ENCODE measurements at regions not wholly inside any gene's neighbourhood (a gene's known extent, or its start where the extent isn't known, plus 50 kb on each side); places are given as distances from the start of the nearest gene placed in this dataset.

- Histone ChIP-seq H3K27ac (replicated peaks) (no peak overlapping the region), H3K27me3 (ENCODE audit: insufficient read depth, poor library complexity, severe bottlenecking) (no peaks in the 10 kb centered on the region), H3K4me3 (replicated peaks; ENCODE audit: insufficient read depth, low read length) (no peak overlapping the region)
- no peak for DNase-seq (ENCODE audit: low read depth in 1 of 2, low spot score in 1 of 2)
- TF ChIP-seq REST (IDR thresholded peaks at IDR 0.05; ENCODE audit: insufficient replicate concordance, low read depth) (no peak), CTCF (IDR thresholded peaks at IDR 0.05; ENCODE audit: insufficient read depth, low read length) (no peak), SPI1 (IDR thresholded peaks at IDR 0.05; ENCODE audit: borderline replicate concordance, low read depth) (no peak), POLR2AphosphoS5 (IDR thresholded peaks at IDR 0.05; ENCODE audit: low read depth) (no peak), GABPA (IDR thresholded peaks at IDR 0.05; ENCODE audit: low read depth) (no peak)
Observed at GRCh38 chr1:60898413-60898812, 183.9 kb upstream of the NFIA start.

- no peak overlapping the region for H3K4me3 ChIP-seq (replicated peaks; ENCODE audit: insufficient read depth, low read length)
- no peak for TF ChIP-seq SPI1 (IDR thresholded peaks at IDR 0.05; ENCODE audit: borderline replicate concordance, low read depth)
- no peak for TF ChIP-seq REST (IDR thresholded peaks at IDR 0.05; ENCODE audit: insufficient replicate concordance, low read depth)
- no peak for TF ChIP-seq GABPA (IDR thresholded peaks at IDR 0.05; ENCODE audit: low read depth)
- no peak for TF ChIP-seq POLR2AphosphoS5 (IDR thresholded peaks at IDR 0.05; ENCODE audit: low read depth)
- TF ChIP-seq CTCF (IDR thresholded peaks at IDR 0.05; ENCODE audit: insufficient read depth, low read length): no peak
- no peaks in the 10 kb centered on the region for H3K27me3 ChIP-seq (ENCODE audit: insufficient read depth, poor library complexity, severe bottlenecking)
Observed at GRCh38 chr1:60896701-60897363, 185.5 kb upstream of the NFIA start.

GRCh38 chr1:60895701-60896100 is 186.7 kb upstream of the NFIA start:
- H3K27me3 ChIP-seq (ENCODE audit: insufficient read depth, poor library complexity, severe bottlenecking): no peaks in the 10 kb centered on the region
- H3K27ac ChIP-seq (replicated peaks): no peak overlapping the region
- no peak for DNase-seq (ENCODE audit: low read depth in 1 of 2, low spot score in 1 of 2)
- H3K4me3 ChIP-seq (replicated peaks; ENCODE audit: insufficient read depth, low read length): no peak overlapping the region
- TF ChIP-seq REST (IDR thresholded peaks at IDR 0.05; ENCODE audit: insufficient replicate concordance, low read depth) (no peak), POLR2AphosphoS5 (IDR thresholded peaks at IDR 0.05; ENCODE audit: low read depth) (no peak), GABPA (IDR thresholded peaks at IDR 0.05; ENCODE audit: low read depth) (no peak), SPI1 (IDR thresholded peaks at IDR 0.05; ENCODE audit: borderline replicate concordance, low read depth) (no peak), CTCF (IDR thresholded peaks at IDR 0.05; ENCODE audit: insufficient read depth, low read length) (no peak)

More at GRCh38 chr1:60896701-60897363, 185.5 kb upstream of the NFIA start:
- DNase-seq (ENCODE audit: low read depth in 1 of 2, low spot score in 1 of 2): no peak
- H3K27ac ChIP-seq (replicated peaks): no peak overlapping the region

Measured in HL-60 (cell line).